ENCODE measurements at regions not wholly inside any gene's neighbourhood (a gene's known extent, or its start where the extent isn't known, plus 50 kb on each side); places are given as distances from the start of the nearest gene placed in this dataset.

DNA sequence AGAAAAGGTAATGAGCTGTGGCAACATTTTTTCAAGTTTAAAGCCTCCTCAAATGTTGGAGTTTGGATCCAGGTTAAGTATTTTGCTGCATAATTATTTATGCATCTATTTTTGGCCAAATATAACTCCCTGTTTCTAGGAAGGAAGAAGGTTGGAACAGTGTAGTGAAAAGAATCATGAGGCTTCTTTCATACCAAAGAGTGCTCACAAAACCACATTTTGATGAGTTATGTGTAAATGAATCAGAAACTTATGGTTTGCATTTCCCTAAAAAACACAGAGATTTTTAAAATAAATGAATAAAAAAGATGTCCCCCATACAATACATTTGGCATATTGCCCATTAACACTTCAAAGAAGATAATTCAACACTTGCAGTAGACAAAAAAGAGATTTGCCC lies 246.9 kb upstream of the PRDM1 start:
- H3K4me2 ChIP-seq (replicated peaks; ENCODE audit: low read depth, low read length, poor library complexity, severe bottlenecking) = no peak overlapping the region
- no peak for TF ChIP-seq EZH2 (IDR thresholded peaks at IDR 0.05; ENCODE audit: borderline replicate concordance, insufficient read depth, low read depth, low read length, poor library complexity, severe bottlenecking)
- TF ChIP-seq CTCF (IDR thresholded peaks at IDR 0.05) = no peak
- peaks cover 23% of the 10 kb centered on the region for H3K4me1 Mint-ChIP-seq
- no peaks in the 10 kb centered on the region for H3K9me3 ChIP-seq (ENCODE audit: control extremely low read depth in 1 of 3, control insufficient read depth in 2 of 3, insufficient read depth in 1 of 3, low read length in 2 of 3)
- no peak overlapping the region for H3K9ac ChIP-seq (ENCODE audit: low read length)
- no peak for ATAC-seq (ENCODE audit: low read depth)
- DNase-seq = no peak
- no peak overlapping the region for H3K27ac Mint-ChIP-seq
- POLR2A ChIA-PET = no interaction called here
- H3K4me1 ChIP-seq (ENCODE audit: control insufficient read depth in 2 of 2, insufficient read depth in 2 of 2, low read length in 2 of 2) = peaks cover 20% of the 10 kb centered on the region in 2 donors
- H2AFZ ChIP-seq (ENCODE audit: insufficient read depth, low read depth, low read length, poor library complexity, severe bottlenecking) = no peak overlapping the region
- H3K9me3 Mint-ChIP-seq (ENCODE audit: insufficient read depth) = no peaks in the 10 kb centered on the region
- H3K79me2 ChIP-seq (ENCODE audit: control insufficient read depth, insufficient read depth, low read length) = no peaks in the 10 kb centered on the region
- H3K27me3 ChIP-seq (replicated peaks in 1 of 4; ENCODE audit: control extremely low read depth in 1 of 4, control insufficient read depth in 3 of 4, insufficient read depth in 4 of 4, low read length in 3 of 4) = no peaks in the 10 kb centered on the region
- intact Hi-C loops (cut with micrococcal nuclease) = no loop called here
- no peaks in the 10 kb centered on the region for H3K36me3 ChIP-seq (replicated peaks in 1 of 2; ENCODE audit: control extremely low read depth in 1 of 2, control insufficient read depth in 1 of 2, extremely low read depth in 1 of 2, insufficient read depth in 2 of 2, low read length in 1 of 2)
- H3K4me3 ChIP-seq (ENCODE audit: control extremely low read depth in 1 of 5, extremely low read depth in 1 of 5, insufficient read depth in 1 of 5, low read depth in 2 of 5, low read length in 4 of 5) = no peak overlapping the region
- no peaks in the 10 kb centered on the region for H3K27me3 Mint-ChIP-seq
- H3K4me3 Mint-ChIP-seq = no peak overlapping the region
- no peaks in the 10 kb centered on the region for H4K20me1 ChIP-seq (ENCODE audit: control insufficient read depth, insufficient read depth, low read length, poor library complexity, severe bottlenecking)
- CTCF ChIA-PET = no interaction called here
- H3K27ac ChIP-seq (ENCODE audit: low read length in 2 of 2) = no peak overlapping the region

DNA sequence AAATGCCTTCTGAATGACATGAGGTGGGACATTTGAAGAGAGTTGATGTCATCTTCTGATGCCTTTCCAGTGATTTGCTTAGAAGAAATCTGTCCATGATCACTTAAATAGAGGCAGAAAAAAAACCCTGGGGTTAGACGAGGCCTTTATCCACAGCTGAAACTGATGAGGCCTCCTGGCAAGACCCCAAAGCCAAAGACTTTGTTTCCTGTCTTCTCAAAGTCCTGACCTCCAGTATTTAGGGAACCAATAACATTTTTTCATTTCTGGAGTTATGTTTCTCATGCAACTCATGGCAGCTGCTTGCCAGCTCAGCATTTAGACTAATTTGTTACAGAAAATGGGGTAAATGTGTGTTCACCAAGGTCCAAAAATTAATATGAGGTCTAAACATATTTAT lies 248.0 kb upstream of the PRDM1 start:
- ATAC-seq (ENCODE audit: low read depth) (no peak), DNase-seq (no peak)
- no peaks in the 10 kb centered on the region for H3K27me3 ChIP-seq (replicated peaks in 1 of 4; ENCODE audit: control extremely low read depth in 1 of 4, control insufficient read depth in 3 of 4, insufficient read depth in 4 of 4, low read length in 3 of 4)
- Mint-ChIP-seq H3K4me1 (peaks cover 28% of the 10 kb centered on the region), H3K27ac (no peak overlapping the region), H3K9me3 (ENCODE audit: insufficient read depth) (no peaks in the 10 kb centered on the region), H3K4me3 (no peak overlapping the region), H3K27me3 (no peaks in the 10 kb centered on the region)
- no CpG with 5 or more reads among the region's 1 CpG for WGBS (ENCODE audit: insufficient coverage)
- no peak overlapping the region for H3K4me3 ChIP-seq (ENCODE audit: control extremely low read depth in 1 of 5, extremely low read depth in 1 of 5, insufficient read depth in 1 of 5, low read depth in 2 of 5, low read length in 4 of 5)
- intact Hi-C loops (cut with micrococcal nuclease) = no loop called here
- H3K9me3 ChIP-seq (ENCODE audit: control extremely low read depth in 1 of 3, control insufficient read depth in 2 of 3, insufficient read depth in 1 of 3, low read length in 2 of 3) = no peaks in the 10 kb centered on the region
- CTCF ChIA-PET = no interaction called here
- TF ChIP-seq EZH2 (IDR thresholded peaks at IDR 0.05; ENCODE audit: borderline replicate concordance, insufficient read depth, low read depth, low read length, poor library complexity, severe bottlenecking) = no peak
- no peak for TF ChIP-seq CTCF (IDR thresholded peaks at IDR 0.05)
- H3K79me2 ChIP-seq (ENCODE audit: control insufficient read depth, insufficient read depth, low read length) = no peaks in the 10 kb centered on the region
- POLR2A ChIA-PET = no interaction called here
- no peak overlapping the region for H3K27ac ChIP-seq (ENCODE audit: low read length in 2 of 2)
- no peaks in the 10 kb centered on the region for H3K36me3 ChIP-seq (replicated peaks in 1 of 2; ENCODE audit: control extremely low read depth in 1 of 2, control insufficient read depth in 1 of 2, extremely low read depth in 1 of 2, insufficient read depth in 2 of 2, low read length in 1 of 2)
- H2AFZ ChIP-seq (ENCODE audit: insufficient read depth, low read depth, low read length, poor library complexity, severe bottlenecking) = no peak overlapping the region
- no peak overlapping the region for H3K9ac ChIP-seq (ENCODE audit: low read length)
- no peak overlapping the region for H3K4me2 ChIP-seq (replicated peaks; ENCODE audit: low read depth, low read length, poor library complexity, severe bottlenecking)
- peaks cover 20% of the 10 kb centered on the region in 2 donors for H3K4me1 ChIP-seq (ENCODE audit: control insufficient read depth in 2 of 2, insufficient read depth in 2 of 2, low read length in 2 of 2)
- H4K20me1 ChIP-seq (ENCODE audit: control insufficient read depth, insufficient read depth, low read length, poor library complexity, severe bottlenecking) = no peaks in the 10 kb centered on the region
